T-helper 17 cell (primary cell): ENCODE measurements at regions not wholly inside any gene's neighbourhood (a gene's known extent, or its start where the extent isn't known, plus 50 kb on each side); places are given as distances from the start of the nearest gene placed in this dataset.

Experiments
- ATAC-seq: fragments of 150-1000 bp; cut with Tn5 transposase; 2 replicates; pipeline ENCODE4 v1.10.0; 2021; ENCODE audit warnings: mild to moderate bottlenecking, moderate library complexity
- DNase-seq, 3 donors: peaks; one replicate each; pipeline versions ENCODE4 v3.0.0 to v3.0.0-alpha.2; 2020 to 2021
- H3K9me3 ChIP-seq: one replicate; pipeline ENCODE4 v1.7.0; 2013; ENCODE audit warnings: low read length, mild to moderate bottlenecking; ENCODE audit not compliant: control insufficient read depth, poor library complexity, severe bottlenecking
- H3K27ac Mint-ChIP-seq: one replicate; pipeline ENCODE4 v1.8.0; 2022; ENCODE audit warnings: mild to moderate bottlenecking, moderate library complexity, mixed read lengths
- H3K27me3 Mint-ChIP-seq: one replicate; pipeline ENCODE4 v1.8.0; 2022; ENCODE audit warnings: mixed read lengths
- H3K36me3 Mint-ChIP-seq: one replicate; pipeline ENCODE4 v1.8.0; 2022; ENCODE audit warnings: low read depth, mixed read lengths
- H3K4me1 Mint-ChIP-seq: one replicate; pipeline ENCODE4 v1.8.0; 2022; ENCODE audit warnings: mild to moderate bottlenecking, mixed read lengths
- H3K4me3 Mint-ChIP-seq: one replicate; pipeline ENCODE4 v1.8.0; 2022; ENCODE audit warnings: mild to moderate bottlenecking, moderate library complexity, mixed read lengths

DNA sequence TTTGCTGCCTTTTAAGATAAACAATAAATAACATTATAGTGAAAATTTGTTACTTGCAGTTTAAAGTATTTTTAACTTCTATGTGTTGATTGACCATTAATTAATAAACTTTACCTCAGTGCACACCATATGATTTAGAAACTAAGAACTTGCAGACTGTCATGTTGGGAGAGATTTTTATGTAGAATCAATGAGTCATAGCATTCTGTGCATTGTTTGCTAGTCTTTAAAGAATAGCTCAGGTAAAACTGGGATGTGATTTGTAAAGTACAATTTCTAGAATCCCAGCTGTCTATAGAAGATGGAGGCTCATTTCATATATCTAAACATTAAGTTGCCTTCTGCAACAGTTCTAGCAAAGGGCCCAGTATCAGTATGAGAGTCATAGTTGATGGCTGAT is 199.6 kb upstream of the SEMA3A start:
- Mint-ChIP-seq H3K27me3 (no peaks in the 10 kb centered on the region), H3K4me1 (no peaks in the 10 kb centered on the region), H3K36me3 (no peaks in the 10 kb centered on the region), H3K4me3 (no peak overlapping the region), H3K27ac (no peak overlapping the region)
- DNase-seq, result no peak
- no peak for ATAC-seq
- peaks cover 4% of the 10 kb centered on the region for H3K9me3 ChIP-seq

- no peak for ATAC-seq
- H3K4me1 Mint-ChIP-seq, result no peaks in the 10 kb centered on the region
- H3K36me3 Mint-ChIP-seq, result no peaks in the 10 kb centered on the region
These were observed 199.2 kb upstream of the SEMA3A start for GRCh38 chr7:84393786-84394185.

GRCh38 chr7:84390845-84391244 is 196.3 kb upstream of the SEMA3A start:
- no peak overlapping the region for H3K27ac Mint-ChIP-seq
- no peaks in the 10 kb centered on the region for H3K4me1 Mint-ChIP-seq
- no peaks in the 10 kb centered on the region for H3K36me3 Mint-ChIP-seq
- no peak for DNase-seq
- H3K9me3 ChIP-seq, result no peaks in the 10 kb centered on the region
- no peaks in the 10 kb centered on the region for H3K27me3 Mint-ChIP-seq
- no peak for ATAC-seq
- no peak overlapping the region for H3K4me3 Mint-ChIP-seq

More at GRCh38 chr7:84393786-84394185, 199.2 kb upstream of the SEMA3A start:
- H3K9me3 ChIP-seq, result peaks cover under 1% of the 10 kb centered on the region
- H3K27ac Mint-ChIP-seq, result no peak overlapping the region
- DNase-seq, result no peak
- no peak overlapping the region for H3K4me3 Mint-ChIP-seq
- H3K27me3 Mint-ChIP-seq, result no peaks in the 10 kb centered on the region

DNA sequence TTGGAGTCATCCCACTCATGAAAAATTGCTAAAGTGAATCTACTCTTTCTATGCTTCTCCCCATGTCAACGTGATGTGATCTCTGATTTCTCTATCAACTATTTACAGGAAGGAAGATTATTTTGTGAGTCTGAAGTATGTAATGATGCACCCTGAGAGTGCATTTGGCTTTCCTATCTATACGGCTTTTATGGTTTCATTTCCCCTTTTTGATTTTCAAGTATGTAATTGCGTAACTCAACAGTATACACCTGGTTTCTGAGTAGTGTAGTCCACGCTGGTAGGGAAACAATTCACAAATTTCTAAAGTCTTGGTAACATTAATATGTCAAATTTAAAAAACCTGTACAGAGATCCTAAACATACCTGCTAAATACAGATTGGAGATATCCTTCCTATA is 194.7 kb upstream of the SEMA3A start:
- no peaks in the 10 kb centered on the region for H3K4me1 Mint-ChIP-seq
- no peak overlapping the region for H3K27ac Mint-ChIP-seq
- no peaks in the 10 kb centered on the region for H3K27me3 Mint-ChIP-seq
- DNase-seq (no peak), ATAC-seq (no peak)
- H3K36me3 Mint-ChIP-seq, result no peaks in the 10 kb centered on the region
- no peaks in the 10 kb centered on the region for H3K9me3 ChIP-seq
- no peak overlapping the region for H3K4me3 Mint-ChIP-seq

DNA sequence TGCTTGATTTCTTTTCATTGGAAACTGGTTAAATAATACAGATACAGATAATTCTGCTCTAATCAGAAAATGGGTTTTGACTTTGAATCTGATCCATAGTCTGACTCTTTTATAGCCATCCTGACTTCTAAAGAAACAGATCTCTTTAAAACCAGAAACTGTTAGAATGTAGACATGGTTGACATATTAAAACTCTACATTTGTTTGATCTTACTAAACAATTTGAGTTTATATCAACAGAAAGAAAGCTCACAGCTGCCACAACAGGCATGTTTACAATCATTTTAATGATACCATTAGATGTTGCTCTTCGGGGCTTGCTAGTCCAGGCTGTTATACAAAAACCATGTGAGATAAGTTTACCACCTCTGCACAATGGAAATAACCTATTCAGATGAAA is 193.0 kb upstream of the SEMA3A start:
- no peaks in the 10 kb centered on the region for H3K4me1 Mint-ChIP-seq
- H3K27ac Mint-ChIP-seq, result no peak overlapping the region
- H3K36me3 Mint-ChIP-seq, result no peaks in the 10 kb centered on the region
- ATAC-seq, result no peak
- no peaks in the 10 kb centered on the region for H3K9me3 ChIP-seq
- DNase-seq, result no peak
- H3K4me3 Mint-ChIP-seq, result no peak overlapping the region
- no peaks in the 10 kb centered on the region for H3K27me3 Mint-ChIP-seq

DNA sequence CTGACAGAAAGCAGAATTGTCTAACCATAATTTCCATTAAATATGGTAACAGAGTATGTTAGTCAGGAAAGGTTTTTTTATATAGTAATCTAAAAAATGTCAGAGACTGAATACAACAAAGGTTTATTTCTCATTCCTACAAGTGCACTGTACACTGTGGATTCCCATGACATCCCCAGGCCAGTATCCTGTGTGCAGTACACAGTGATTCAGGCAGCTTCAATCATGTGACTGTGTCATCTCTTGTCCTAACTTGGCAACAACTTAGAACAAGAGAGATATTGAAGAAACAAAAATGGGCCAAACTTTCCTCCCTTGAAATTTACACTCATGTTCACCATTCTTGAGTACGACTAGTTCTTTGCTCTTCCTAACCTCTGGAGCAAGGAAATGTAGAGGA is 189.8 kb upstream of the SEMA3A start:
- H3K4me1 Mint-ChIP-seq, result no peaks in the 10 kb centered on the region

DNA sequence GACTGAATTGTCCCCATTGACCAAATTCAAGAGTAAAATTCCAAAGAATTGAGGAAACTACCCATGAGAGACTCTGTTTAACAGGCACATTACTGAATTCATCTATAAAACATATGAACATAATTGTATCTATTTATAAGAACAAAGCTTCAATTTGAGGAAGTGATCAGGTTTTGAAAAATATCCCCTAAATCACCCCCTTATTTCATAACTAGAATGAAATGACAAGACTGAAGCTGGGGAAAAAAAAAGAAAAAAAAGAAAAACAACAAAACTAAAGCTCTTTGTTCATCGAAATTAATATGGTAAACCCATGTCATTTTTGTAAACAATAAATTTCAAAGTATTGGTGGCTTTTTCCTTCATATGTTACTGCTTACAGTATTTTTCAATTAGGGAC is 184.9 kb upstream of the SEMA3A start:
- no peaks in the 10 kb centered on the region for H3K4me1 Mint-ChIP-seq
- no peaks in the 10 kb centered on the region for H3K9me3 ChIP-seq
- H3K36me3 Mint-ChIP-seq, result no peaks in the 10 kb centered on the region
- no peak overlapping the region for H3K27ac Mint-ChIP-seq
- H3K27me3 Mint-ChIP-seq, result no peaks in the 10 kb centered on the region
- DNase-seq, result no peak
- ATAC-seq, result no peak
- no peak overlapping the region for H3K4me3 Mint-ChIP-seq

More for the DNA sequence above, 189.8 kb upstream of the SEMA3A start:
- DNase-seq (no peak), ATAC-seq (no peak)
- no peaks in the 10 kb centered on the region for H3K36me3 Mint-ChIP-seq
- no peaks in the 10 kb centered on the region for H3K27me3 Mint-ChIP-seq
- no peak overlapping the region for H3K4me3 Mint-ChIP-seq
- no peak overlapping the region for H3K27ac Mint-ChIP-seq
- no peaks in the 10 kb centered on the region for H3K9me3 ChIP-seq

GRCh38 chr7:84372712-84373111 is 178.1 kb upstream of the SEMA3A start:
- Mint-ChIP-seq H3K27ac (no peak overlapping the region), H3K36me3 (no peaks in the 10 kb centered on the region), H3K4me3 (no peak overlapping the region), H3K4me1 (no peaks in the 10 kb centered on the region), H3K27me3 (no peaks in the 10 kb centered on the region)
- no peak for ATAC-seq
- DNase-seq, result no peak
- H3K9me3 ChIP-seq, result no peaks in the 10 kb centered on the region

GRCh38 chr7:84372155-84372621 is 177.6 kb upstream of the SEMA3A start:
- Mint-ChIP-seq H3K36me3 (no peaks in the 10 kb centered on the region), H3K4me1 (no peaks in the 10 kb centered on the region), H3K27me3 (no peaks in the 10 kb centered on the region), H3K4me3 (no peak overlapping the region), H3K27ac (no peak overlapping the region)
- H3K9me3 ChIP-seq, result no peaks in the 10 kb centered on the region
- ATAC-seq (no peak), DNase-seq (no peak)

DNA sequence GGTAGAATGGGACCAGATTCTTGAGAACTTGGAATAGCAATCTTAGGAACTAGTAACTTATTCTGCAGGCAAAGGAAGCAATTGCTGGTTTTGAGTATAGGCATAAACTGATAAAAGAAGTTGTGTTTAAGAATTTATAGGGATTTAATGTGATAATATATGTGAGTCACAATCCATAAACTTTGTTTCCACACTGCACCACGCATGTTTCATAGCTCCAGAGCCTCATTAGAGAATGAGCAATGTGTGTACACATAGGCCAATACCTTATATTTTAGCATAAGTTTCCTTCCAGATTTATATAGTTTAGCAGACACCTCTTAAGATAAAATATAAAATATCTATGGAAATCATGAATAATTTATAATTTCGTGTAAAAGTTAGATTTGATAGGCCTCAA is 175.5 kb upstream of the SEMA3A start:
- Mint-ChIP-seq H3K27ac (no peak overlapping the region), H3K27me3 (no peaks in the 10 kb centered on the region), H3K36me3 (no peaks in the 10 kb centered on the region), H3K4me3 (no peak overlapping the region), H3K4me1 (no peaks in the 10 kb centered on the region)
- ATAC-seq (no peak), DNase-seq (no peak)
- no peaks in the 10 kb centered on the region for H3K9me3 ChIP-seq

GRCh38 chr7:84368122-84368521 is 173.5 kb upstream of the SEMA3A start:
- Mint-ChIP-seq H3K4me3 (no peak overlapping the region), H3K4me1 (no peaks in the 10 kb centered on the region), H3K27ac (no peak overlapping the region), H3K27me3 (no peaks in the 10 kb centered on the region), H3K36me3 (no peaks in the 10 kb centered on the region)
- DNase-seq (no peak), ATAC-seq (no peak)
- no peaks in the 10 kb centered on the region for H3K9me3 ChIP-seq

DNA sequence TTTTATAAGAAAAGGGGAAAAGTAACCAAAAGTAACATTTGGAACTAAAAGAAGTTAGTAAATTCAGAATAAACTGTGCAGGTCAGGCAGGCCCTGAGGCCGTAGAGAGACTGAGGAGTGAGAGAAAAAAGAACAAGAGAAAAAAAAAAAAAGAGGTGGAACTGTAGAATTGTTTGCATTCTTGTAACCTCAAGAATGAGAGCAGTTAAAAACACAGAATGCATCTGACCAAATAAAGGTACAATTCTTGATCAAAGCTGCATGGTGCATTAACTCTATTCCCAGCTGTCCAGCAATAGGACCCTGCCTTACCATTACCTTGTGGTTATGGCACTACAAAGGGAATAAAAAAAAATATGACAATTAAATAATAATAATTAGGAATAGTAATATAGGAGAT is 170.1 kb upstream of the SEMA3A start:
- H3K4me1 Mint-ChIP-seq, result no peaks in the 10 kb centered on the region
- H3K9me3 ChIP-seq, result no peaks in the 10 kb centered on the region
- DNase-seq (no peak), ATAC-seq (no peak)
- no peak overlapping the region for H3K4me3 Mint-ChIP-seq
- no peak overlapping the region for H3K27ac Mint-ChIP-seq
- no peaks in the 10 kb centered on the region for H3K27me3 Mint-ChIP-seq
- H3K36me3 Mint-ChIP-seq, result no peaks in the 10 kb centered on the region

- H3K9me3 ChIP-seq, result no peaks in the 10 kb centered on the region
- Mint-ChIP-seq H3K27me3 (no peaks in the 10 kb centered on the region), H3K4me3 (no peak overlapping the region), H3K36me3 (no peaks in the 10 kb centered on the region), H3K4me1 (no peaks in the 10 kb centered on the region), H3K27ac (no peak overlapping the region)
- DNase-seq (no peak), ATAC-seq (no peak)
These were observed 169.2 kb upstream of the SEMA3A start for GRCh38 chr7:84363741-84364140.

DNA sequence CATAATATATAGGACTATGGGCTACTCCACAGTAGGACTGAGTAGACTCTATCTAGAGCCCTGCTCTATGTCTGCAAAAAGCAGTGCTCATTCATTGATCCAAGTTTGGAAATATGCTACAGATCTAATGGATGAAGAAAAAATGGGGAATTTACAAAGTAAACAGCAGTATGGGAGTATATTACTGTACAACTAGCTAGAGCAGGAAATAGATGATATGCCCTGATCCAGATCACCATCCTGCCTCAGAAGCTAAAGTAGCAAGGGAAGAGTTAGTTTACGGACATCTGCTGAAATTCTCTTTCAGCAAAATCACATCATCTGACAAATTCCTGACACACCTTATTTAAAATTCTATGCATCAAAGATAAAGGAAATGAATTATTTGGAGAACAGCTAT is 168.2 kb upstream of the SEMA3A start:
- H3K27ac Mint-ChIP-seq, result no peak overlapping the region
- H3K36me3 Mint-ChIP-seq, result no peaks in the 10 kb centered on the region
- DNase-seq (no peak), ATAC-seq (no peak)
- H3K27me3 Mint-ChIP-seq, result no peaks in the 10 kb centered on the region
- H3K4me1 Mint-ChIP-seq, result no peaks in the 10 kb centered on the region
- H3K4me3 Mint-ChIP-seq, result no peak overlapping the region
- no peaks in the 10 kb centered on the region for H3K9me3 ChIP-seq

GRCh38 chr7:84362360-84362759 is 167.8 kb upstream of the SEMA3A start:
- H3K9me3 ChIP-seq, result no peaks in the 10 kb centered on the region
- H3K27ac Mint-ChIP-seq, result no peak overlapping the region
- no peak overlapping the region for H3K4me3 Mint-ChIP-seq
- no peaks in the 10 kb centered on the region for H3K4me1 Mint-ChIP-seq
- ATAC-seq, result no peak
- no peak for DNase-seq
- H3K36me3 Mint-ChIP-seq, result no peaks in the 10 kb centered on the region
- no peaks in the 10 kb centered on the region for H3K27me3 Mint-ChIP-seq
